Upper lobe of left lung (tissue), 4 donors: ENCODE measurements at regions not wholly inside any gene's neighbourhood (a gene's known extent, or its start where the extent isn't known, plus 50 kb on each side); places are given as distances from the start of the nearest gene placed in this dataset.

Experiments used
- POLR2AphosphoS5 ChIP-seq, 2 donors: sonication (generic); formaldehyde crosslinking; IDR thresholded peaks; one replicate each; pipeline ENCODE4 v1.5.1; 2017; ENCODE audit warnings: antibody characterized with exemption in 2 of 2
- TF ChIP-seq, protein P1 (sequence below), 6 experiments: fragments of 450-650 bp in 4 of 6; fragments of 200-600 bp in 2 of 6; sonication (generic) in 2 of 6; IDR thresholded peaks; one replicate each; pipeline ENCODE4 v1.5.1; 2016 to 2019; ENCODE audit warnings: antibody characterized with exemption in 6 of 6

DNA sequence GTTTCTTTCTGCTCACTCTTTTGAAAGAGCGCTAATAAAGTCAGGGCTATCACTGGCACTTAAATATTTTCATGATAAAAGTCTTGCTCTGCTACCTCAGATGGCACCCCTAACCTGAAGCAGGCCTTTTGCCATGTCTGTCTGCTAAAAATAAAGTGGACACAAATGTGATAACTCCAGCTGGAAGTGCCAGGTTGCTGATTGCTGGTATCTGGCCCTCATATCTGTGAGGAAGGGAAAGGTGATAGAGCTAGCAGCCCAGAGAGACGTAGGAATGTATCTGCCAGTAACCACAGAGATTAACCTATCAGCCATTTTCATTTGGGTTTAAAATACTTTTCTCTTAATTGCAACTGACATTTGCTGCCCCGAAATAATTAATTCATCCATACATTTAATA is 127.9 kb downstream of the GRIN2B start:
- no peak for TF ChIP-seq POLR2AphosphoS5 (IDR thresholded peaks at IDR 0.05)
- TF ChIP-seq, protein P1, sequence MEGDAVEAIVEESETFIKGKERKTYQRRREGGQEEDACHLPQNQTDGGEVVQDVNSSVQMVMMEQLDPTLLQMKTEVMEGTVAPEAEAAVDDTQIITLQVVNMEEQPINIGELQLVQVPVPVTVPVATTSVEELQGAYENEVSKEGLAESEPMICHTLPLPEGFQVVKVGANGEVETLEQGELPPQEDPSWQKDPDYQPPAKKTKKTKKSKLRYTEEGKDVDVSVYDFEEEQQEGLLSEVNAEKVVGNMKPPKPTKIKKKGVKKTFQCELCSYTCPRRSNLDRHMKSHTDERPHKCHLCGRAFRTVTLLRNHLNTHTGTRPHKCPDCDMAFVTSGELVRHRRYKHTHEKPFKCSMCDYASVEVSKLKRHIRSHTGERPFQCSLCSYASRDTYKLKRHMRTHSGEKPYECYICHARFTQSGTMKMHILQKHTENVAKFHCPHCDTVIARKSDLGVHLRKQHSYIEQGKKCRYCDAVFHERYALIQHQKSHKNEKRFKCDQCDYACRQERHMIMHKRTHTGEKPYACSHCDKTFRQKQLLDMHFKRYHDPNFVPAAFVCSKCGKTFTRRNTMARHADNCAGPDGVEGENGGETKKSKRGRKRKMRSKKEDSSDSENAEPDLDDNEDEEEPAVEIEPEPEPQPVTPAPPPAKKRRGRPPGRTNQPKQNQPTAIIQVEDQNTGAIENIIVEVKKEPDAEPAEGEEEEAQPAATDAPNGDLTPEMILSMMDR (IDR thresholded peaks at IDR 0.05): no peak
